ENCODE measurements at regions not wholly inside any gene's neighbourhood (a gene's known extent, or its start where the extent isn't known, plus 50 kb on each side); places are given as distances from the start of the nearest gene placed in this dataset.

- TF ChIP-seq POLR2A (IDR thresholded peaks at IDR 0.05) (no peak), CTCF (IDR thresholded peaks at IDR 0.05) (no peak)
Observed at GRCh38 chr21:43307677-43308070, 119.3 kb downstream of the SIK1 start.
